Right lobe of liver (tissue), 6 donors: ENCODE measurements at regions not wholly inside any gene's neighbourhood (a gene's known extent, or its start where the extent isn't known, plus 50 kb on each side); places are given as distances from the start of the nearest gene placed in this dataset.

ENCODE experiments used
- ATAC-seq, 4 donors: fragments of 200-7000 bp; cut with Tn5 transposase; one replicate each; pipeline ENCODE4 v1.9.1; 2020; ENCODE audit warnings: mild to moderate bottlenecking in 4 of 4, moderate library complexity in 4 of 4
- DNase-seq, 3 donors: peaks; one replicate each; pipeline ENCODE4 v3.0.0-alpha.2; 2020
- H3K27ac ChIP-seq, 3 donors: fragments of 200-600 bp; one replicate each; pipeline ENCODE4 v1.8.0; 2022
- H3K27me3 ChIP-seq, 2 donors: fragments of 200-600 bp; one replicate each; pipeline ENCODE4 v1.8.0; 2022
- H3K36me3 ChIP-seq, 4 donors: fragments of 200-600 bp; sonication (generic) in 1 of 4; one replicate each; pipeline versions ENCODE4 v1.5.1 to v1.8.0; 2017 to 2022; ENCODE audit warnings: control low read depth in 1 of 4
- H3K4me1 ChIP-seq, 4 donors: fragments of 200-600 bp; sonication (generic) in 1 of 4; one replicate each; pipeline versions ENCODE4 v1.5.1 to v1.8.0; 2017 to 2022; ENCODE audit warnings: control low read depth in 1 of 4
- H3K4me3 ChIP-seq, 3 donors: fragments of 200-600 bp; one replicate each; pipeline ENCODE4 v1.8.0; 2022
- H3K9me3 ChIP-seq, 4 donors: fragments of 200-600 bp; sonication (generic) in 1 of 4; one replicate each; pipeline versions ENCODE4 v1.5.1 to v1.8.0; 2017 to 2022; ENCODE audit warnings: control low read depth in 1 of 4
- CTCF ChIP-seq, 4 donors: fragments of 200-600 bp in 3 of 4; fragments of 450-650 bp in 1 of 4; IDR thresholded peaks; one replicate each; pipeline versions ENCODE4 v1.5.1 to v1.8.0; 2016 to 2022; ENCODE audit warnings: antibody characterized with exemption in 4 of 4, mild to moderate bottlenecking in 2 of 4
- POLR2A ChIP-seq: fragments of 450-650 bp; IDR thresholded peaks from one replicate; pipeline ENCODE4 v1.6.1; 2017; ENCODE audit warnings: antibody characterized with exemption, mild to moderate bottlenecking
- WGBS: methylation state at CpG from one replicate; pipeline ENCODE4 v1.1.6; 2018; ENCODE audit warnings: low coverage, low lambda C conversion rate; ENCODE audit not compliant: insufficient coverage; ENCODE audit errors: missing lambda C conversion rate; 5-methylcytosine and 5-hydroxymethylcytosine counted together
- intact Hi-C, 2 donors: fragments of 100-400 bp; cut with DNase I; formaldehyde crosslinking; loops; one replicate each; pipeline versions ENCODE4 v1.11.2 to v1.14.1; 2022
- donor health status: DM: no; HTN: yes; CAD: no.
- donor health status: DM: no; HTN: no; CAD: no.
- donor health status: DM: no; HTN: no; CAD: no.
- donor health status: DM: no; HTN: yes; CAD: no.
- donor health status: DM: no; HTN: yes; CAD: no.

DNA sequence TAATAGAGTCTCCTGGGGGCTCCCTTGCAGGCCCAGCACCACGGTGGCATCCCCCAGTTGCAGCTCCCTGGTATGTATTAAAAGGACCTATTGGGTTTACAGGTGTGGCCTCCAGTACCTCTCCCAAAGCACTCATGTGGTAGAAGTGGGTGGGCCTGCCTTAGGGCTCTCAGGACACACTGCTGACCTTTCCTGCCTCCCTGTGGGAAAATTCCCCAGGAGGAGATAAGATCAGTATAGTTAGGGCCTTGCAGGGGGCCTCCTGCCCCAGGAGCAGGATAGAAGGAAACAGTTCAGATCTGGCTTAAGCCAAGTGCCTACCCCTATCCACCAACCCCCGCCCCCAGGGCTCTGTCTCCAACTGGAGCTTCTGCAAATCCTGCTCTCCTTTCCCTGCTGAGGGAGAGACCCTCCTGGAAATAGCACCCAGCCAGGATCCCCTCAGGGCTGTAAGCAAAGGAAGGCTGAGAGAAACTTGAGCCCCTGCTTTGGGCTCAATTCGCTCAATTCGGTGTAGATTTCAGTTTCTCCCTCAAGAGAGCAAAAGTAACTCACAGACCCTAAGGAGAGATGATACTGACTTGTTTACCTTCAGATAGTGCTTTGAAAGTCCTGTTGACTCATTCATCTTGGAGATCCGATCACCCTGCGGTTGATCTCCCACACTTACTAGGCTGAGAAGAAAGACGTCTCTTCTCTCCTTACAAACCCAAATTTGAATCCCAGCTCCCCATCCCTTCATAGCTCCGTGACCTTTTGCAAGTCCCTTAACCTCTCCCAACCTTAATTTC, 130.6 kb downstream of the WDR11 start:
- 54% methylated on average over 5 of the region's 8 CpGs for WGBS
- H3K4me3 ChIP-seq = no peak overlapping the region
- peak in 1 of 3 donors; percentile 23 for DNase-seq
- no peaks in the 10 kb centered on the region for H3K9me3 ChIP-seq
- H3K27me3 ChIP-seq = peaks cover 0 to 10% of the 10 kb centered on the region in 2 donors
- no peak for ATAC-seq
- peaks cover 0 to 6% (median 0%) of the 10 kb centered on the region in 4 donors for H3K4me1 ChIP-seq
- intact Hi-C loops = no loop called here
- no peaks in the 10 kb centered on the region for H3K36me3 ChIP-seq
- no peak overlapping the region for H3K27ac ChIP-seq
- TF ChIP-seq CTCF (IDR thresholded peaks at IDR 0.05) = no peak
- TF ChIP-seq POLR2A = no peak

DNA sequence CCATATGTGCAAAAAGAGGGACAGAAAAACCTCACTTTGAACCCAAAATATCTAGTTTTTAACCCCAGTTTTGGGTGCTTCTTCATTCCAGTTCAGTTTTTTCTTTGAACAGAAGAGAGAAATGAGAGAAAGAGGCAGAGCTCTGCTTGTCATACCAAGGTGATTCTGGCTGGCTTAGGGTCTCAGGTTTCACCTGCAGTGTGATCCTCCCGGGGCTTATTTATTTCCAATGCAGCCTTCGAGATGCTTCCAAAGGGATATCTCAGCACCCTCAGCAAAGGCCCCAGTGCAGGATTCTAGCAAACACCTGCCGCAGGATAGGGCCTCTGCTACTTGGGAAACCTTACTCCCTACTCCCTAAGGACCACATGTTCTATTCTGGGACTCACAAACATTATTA, 131.3 kb downstream of the WDR11 start:
- no peaks in the 10 kb centered on the region for H3K9me3 ChIP-seq
- peak in 1 of 3 donors; percentile 15 for DNase-seq
- H3K36me3 ChIP-seq = no peaks in the 10 kb centered on the region
- H3K4me1 ChIP-seq = peaks cover 0 to 6% (median 0%) of the 10 kb centered on the region in 4 donors
- 42% methylated on average over 3 of the region's 3 CpGs for WGBS
- TF ChIP-seq POLR2A = no peak
- no peak for TF ChIP-seq CTCF (IDR thresholded peaks at IDR 0.05)
- H3K27me3 ChIP-seq = peaks cover 0 to 10% of the 10 kb centered on the region in 2 donors
- intact Hi-C loops = no loop called here
- ATAC-seq = no peak
- no peak overlapping the region for H3K27ac ChIP-seq
- H3K4me3 ChIP-seq = no peak overlapping the region

DNA sequence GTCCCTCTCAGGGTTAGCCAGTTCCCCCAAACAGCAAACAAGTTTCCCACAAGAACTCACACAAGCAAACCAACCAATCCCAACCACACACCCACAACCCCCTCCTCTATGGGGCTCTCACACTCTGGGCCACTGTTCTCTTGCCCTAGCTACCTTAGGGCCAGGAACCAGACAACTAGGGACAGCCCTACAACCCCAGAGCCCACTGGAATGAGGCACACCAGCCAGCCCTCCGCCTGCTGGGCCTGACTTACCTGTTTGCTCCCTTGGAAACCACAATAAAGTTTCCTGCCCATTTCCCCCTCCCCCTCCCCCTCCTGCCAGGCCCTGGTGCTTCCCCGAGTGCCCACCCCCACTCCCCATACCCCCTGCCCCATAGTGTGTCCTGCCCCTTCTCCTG, 132.6 kb downstream of the WDR11 start:
- H3K27ac ChIP-seq = no peak overlapping the region
- ATAC-seq = no peak
- no peak for TF ChIP-seq POLR2A
- no peak for TF ChIP-seq CTCF (IDR thresholded peaks at IDR 0.05)
- no peaks in the 10 kb centered on the region for H3K36me3 ChIP-seq
- H3K4me1 ChIP-seq = peaks cover 0 to 6% (median 0%) of the 10 kb centered on the region in 4 donors
- 0% methylated on average over 1 of the region's 2 CpGs for WGBS
- H3K9me3 ChIP-seq = no peaks in the 10 kb centered on the region
- H3K27me3 ChIP-seq = peaks cover 0 to 10% of the 10 kb centered on the region in 2 donors
- intact Hi-C loops = no loop called here
- no peak for DNase-seq
- H3K4me3 ChIP-seq = no peak overlapping the region

GRCh38 chr10:120984221-120984620, 133.1 kb downstream of the WDR11 start:
- Histone ChIP-seq H3K4me1 (peaks cover 0 to 3% (median 0%) of the 10 kb centered on the region in 4 donors), H3K27me3 (peaks cover 0 to 5% of the 10 kb centered on the region in 2 donors), H3K9me3 (no peaks in the 10 kb centered on the region), H3K4me3 (no peak overlapping the region), H3K27ac (no peak overlapping the region), H3K36me3 (no peaks in the 10 kb centered on the region)
- ATAC-seq = no peak
- TF ChIP-seq CTCF (IDR thresholded peaks at IDR 0.05) = no peak
- no peak for TF ChIP-seq POLR2A
- no peak for DNase-seq
- intact Hi-C loops = no loop called here
- 36% methylated on average over 2 of the region's 4 CpGs for WGBS
